OCI-LY7 (cell line): ENCODE measurements at regions not wholly inside any gene's neighbourhood (a gene's known extent, or its start where the extent isn't known, plus 50 kb on each side); places are given as distances from the start of the nearest gene placed in this dataset.

Experiments used
- BruUV-seq: library from RNA; stranded (reverse); fragments of 400-500 nt; replicated peaks from 2 replicates; lab custom pipeline; 2021; lab: Mats Ljungman, UMichigan
- CTCF ChIA-PET: fragments of 300-600 bp; sonication (Branson Sonifier 250); formaldehyde crosslinking; loops from one replicate; lab custom pipeline; 2022; ENCODE audit warnings: antibody characterized with exemption; ENCODE audit not compliant: unreplicated experiment; lab: Charles Lee
- POLR2A ChIA-PET: fragments of 300-600 bp; sonication (Branson Sonifier 250); formaldehyde crosslinking; loops from one replicate; lab custom pipeline; 2022; ENCODE audit warnings: antibody characterized with exemption; lab: Charles Lee
- DNase-seq: peaks from one replicate; pipeline ENCODE4 v3.0.0-alpha.2; 2015; ENCODE audit warnings: low spot score
- H2AFZ ChIP-seq: fragments of 200-600 bp; sonication (generic), shearing (Covaris generic); 2 replicates; pipeline ENCODE4 v1.6.1; 2014; ENCODE audit warnings: mild to moderate bottlenecking, antibody characterized with exemption, low read length, moderate library complexity
- H3K27ac ChIP-seq: fragments of 200-600 bp; sonication (generic); 2 replicates; pipeline ENCODE4 v1.5.1; 2014; ENCODE audit warnings: mixed run types, low read depth, mild to moderate bottlenecking, moderate library complexity, low read length, inconsistent platforms; ENCODE audit not compliant: poor library complexity, severe bottlenecking
- H3K36me3 ChIP-seq: fragments of 200-600 bp; sonication (generic); 2 replicates; pipeline ENCODE4 v1.6.1; 2014; ENCODE audit warnings: mild to moderate bottlenecking, antibody characterized with exemption, low read length, moderate library complexity, mixed read lengths; ENCODE audit not compliant: insufficient read depth
- H3K4me1 ChIP-seq: fragments of 200-600 bp; sonication (generic); 2 replicates; pipeline ENCODE4 v1.5.1; 2014; ENCODE audit warnings: mild to moderate bottlenecking, low read length; ENCODE audit not compliant: insufficient read depth, poor library complexity, severe bottlenecking
- H3K4me2 ChIP-seq: fragments of 200-600 bp; sonication (generic); 2 replicates; pipeline ENCODE4 v1.6.1; 2014; ENCODE audit warnings: mild to moderate bottlenecking, low read length
- H3K4me3 ChIP-seq: fragments of 200-600 bp; sonication (generic); 2 replicates; pipeline ENCODE4 v1.5.1; 2014; ENCODE audit warnings: mild to moderate bottlenecking, low read depth, low read length; ENCODE audit not compliant: poor library complexity, severe bottlenecking
- H3K79me2 ChIP-seq: fragments of 200-600 bp; sonication (generic); 2 replicates; pipeline ENCODE4 v1.6.1; 2016; ENCODE audit warnings: low read depth, mild to moderate bottlenecking, low read length, moderate library complexity, mixed read lengths; ENCODE audit not compliant: insufficient read depth
- H3K9me2 ChIP-seq: fragments of 200-600 bp; sonication (generic); 2 replicates; pipeline ENCODE4 v1.6.1; 2016; ENCODE audit warnings: mild to moderate bottlenecking, low read length, mixed read lengths; ENCODE audit not compliant: insufficient read depth
- H3K9me3 ChIP-seq: fragments of 200-600 bp; sonication (generic); 2 replicates; pipeline ENCODE4 v1.6.1; 2014; ENCODE audit warnings: mild to moderate bottlenecking, mixed run types, low read length, mixed read lengths
- H4K20me1 ChIP-seq: fragments of 200-600 bp; sonication (generic); 2 replicates; pipeline ENCODE4 v1.6.1; 2014; ENCODE audit warnings: mild to moderate bottlenecking, antibody characterized with exemption, low read length, moderate library complexity, mixed read lengths; ENCODE audit not compliant: insufficient read depth
- CTCF ChIP-seq: fragments of 200-600 bp; sonication (generic); conservative IDR thresholded peaks from 2 replicates; pipeline ENCODE4 v1.5.1; 2014; ENCODE audit warnings: mild to moderate bottlenecking, antibody characterized with exemption, low read length, moderate library complexity, mixed read lengths
- EZH2phosphoT487 ChIP-seq: fragments of 200-600 bp; sonication (generic); IDR thresholded peaks from 2 replicates; pipeline ENCODE4 v1.6.1; 2018; ENCODE audit warnings: low read depth, borderline replicate concordance, mild to moderate bottlenecking, mixed run types, antibody characterized with exemption, low read length, moderate library complexity, mixed read lengths
- intact Hi-C: fragments of 100-400 bp; cut with micrococcal nuclease; formaldehyde crosslinking; loops from one replicate; pipeline ENCODE4 v1.10.0; 2022; ENCODE audit not compliant: unreplicated experiment

GRCh38 chr2:795531-796041 lies 118.4 kb upstream of the TMEM18 start:
- no peaks in the 10 kb centered on the region for H3K36me3 ChIP-seq
- no peak for TF ChIP-seq CTCF
- no peak for TF ChIP-seq EZH2phosphoT487
- no peak overlapping the region for H3K4me3 ChIP-seq
- H3K9me3 ChIP-seq, result no peaks in the 10 kb centered on the region
- H3K79me2 ChIP-seq, result no peaks in the 10 kb centered on the region
- H2AFZ ChIP-seq, result no peak overlapping the region
- BruUV-seq, result no TSS peak
- ChIA-PET CTCF (no interaction called here), POLR2A (no interaction called here)
- H3K27ac ChIP-seq, result no peak overlapping the region
- DNase-seq, result no peak
- H3K9me2 ChIP-seq, result no peaks in the 10 kb centered on the region
- intact Hi-C loops, result no loop called here
- H3K4me1 ChIP-seq, result no peaks in the 10 kb centered on the region
- no peak overlapping the region for H3K4me2 ChIP-seq
- no peaks in the 10 kb centered on the region for H4K20me1 ChIP-seq

DNA sequence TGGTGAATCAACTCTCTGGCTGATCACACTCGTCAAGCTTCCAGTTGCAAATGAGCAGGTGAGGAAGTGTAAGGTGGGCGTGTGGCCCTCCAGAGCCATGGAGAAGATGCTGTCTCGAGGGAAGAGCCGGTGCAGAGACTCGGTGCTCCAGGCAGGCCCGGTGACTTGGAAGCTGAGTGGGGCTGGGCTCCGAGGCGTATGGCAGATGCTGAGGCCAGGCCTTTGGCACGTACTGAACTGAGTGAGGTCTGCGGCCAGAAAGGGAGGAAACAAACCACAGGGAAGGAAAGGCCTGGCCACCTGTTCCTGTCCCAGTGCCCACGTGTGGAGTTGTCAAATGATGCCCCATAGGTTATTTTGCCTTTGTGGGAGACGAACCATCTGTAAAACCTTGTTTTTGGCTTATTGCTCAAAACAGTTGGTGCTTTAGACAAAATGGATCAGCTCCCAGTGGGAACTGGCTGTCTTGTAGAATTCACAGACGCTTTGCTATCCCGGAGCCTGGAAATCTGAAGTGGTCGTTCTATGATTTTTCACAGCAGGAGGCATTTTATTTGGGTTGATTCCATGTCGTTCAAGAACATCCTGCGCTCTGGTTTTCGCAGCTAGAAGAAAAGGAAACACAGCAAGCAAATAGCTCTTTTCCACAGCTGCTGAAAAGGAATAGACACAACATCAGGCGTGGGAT lies 117.5 kb upstream of the TMEM18 start:
- Histone ChIP-seq H4K20me1 (no peaks in the 10 kb centered on the region), H2AFZ (no peak overlapping the region), H3K9me3 (no peaks in the 10 kb centered on the region), H3K4me3 (no peak overlapping the region), H3K27ac (no peak overlapping the region), H3K36me3 (no peaks in the 10 kb centered on the region), H3K79me2 (no peaks in the 10 kb centered on the region), H3K4me2 (no peak overlapping the region), H3K4me1 (no peaks in the 10 kb centered on the region), H3K9me2 (no peaks in the 10 kb centered on the region)
- BruUV-seq, result no TSS peak
- DNase-seq, result no peak
- no peak for TF ChIP-seq CTCF
- POLR2A ChIA-PET, result no interaction called here
- intact Hi-C loops, result no loop called here
- CTCF ChIA-PET, result no interaction called here

- no peaks in the 10 kb centered on the region for H3K9me3 ChIP-seq
- no peaks in the 10 kb centered on the region for H4K20me1 ChIP-seq
- H3K4me3 ChIP-seq, result no peak overlapping the region
- H3K4me2 ChIP-seq, result no peak overlapping the region
- no peak overlapping the region for H2AFZ ChIP-seq
- BruUV-seq, result no TSS peak
- H3K79me2 ChIP-seq, result no peaks in the 10 kb centered on the region
- no peaks in the 10 kb centered on the region for H3K9me2 ChIP-seq
- H3K4me1 ChIP-seq, result no peaks in the 10 kb centered on the region
- no peaks in the 10 kb centered on the region for H3K36me3 ChIP-seq
- intact Hi-C loops, result no loop called here
- no peak for DNase-seq
- H3K27ac ChIP-seq, result no peak overlapping the region
- TF ChIP-seq CTCF (no peak), EZH2phosphoT487 (no peak)
- POLR2A ChIA-PET, result no interaction called here
- CTCF ChIA-PET, result no interaction called here
These were observed 116.0 kb upstream of the TMEM18 start for GRCh38 chr2:793236-793635.
